GM19455 (cell line): ENCODE measurements at regions not wholly inside any gene's neighbourhood (a gene's known extent, or its start where the extent isn't known, plus 50 kb on each side); places are given as distances from the start of the nearest gene placed in this dataset.
"Not testable (repeated sequence)": the region's sequence is repeated elsewhere in the genome, so short reads cannot be mapped to it uniquely, and the experiment has no call there.

Experiments
- ATAC-seq: cut with Tn5 transposase; IDR thresholded peaks from one replicate; pipeline ENCODE4 v1.9.1; 2021; ENCODE audit not compliant: unreplicated experiment

DNA sequence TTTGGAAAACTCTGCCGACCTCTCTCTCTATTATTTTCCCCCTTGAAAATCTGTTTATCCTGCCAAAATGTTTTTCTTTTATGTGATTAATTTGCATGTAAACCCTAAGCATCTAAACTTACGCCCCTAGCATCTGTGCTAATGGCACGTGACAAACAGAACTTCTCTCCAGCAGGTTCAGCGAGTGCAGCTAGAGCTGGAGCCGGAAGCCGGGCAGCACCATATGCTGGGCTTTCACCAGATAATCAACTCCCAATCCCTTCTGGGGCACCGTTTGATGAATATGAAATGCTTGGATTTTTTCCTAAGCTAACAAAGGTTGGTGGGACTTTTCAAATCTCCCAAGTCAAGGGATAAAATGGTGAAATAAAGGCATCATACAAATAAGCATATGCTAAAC, 667.5 kb upstream of the TMEM132C start:
- ATAC-seq = no peak

- no peak for ATAC-seq
These were observed 666.8 kb upstream of the TMEM132C start for GRCh38 chr12:127600211-127600610.

DNA sequence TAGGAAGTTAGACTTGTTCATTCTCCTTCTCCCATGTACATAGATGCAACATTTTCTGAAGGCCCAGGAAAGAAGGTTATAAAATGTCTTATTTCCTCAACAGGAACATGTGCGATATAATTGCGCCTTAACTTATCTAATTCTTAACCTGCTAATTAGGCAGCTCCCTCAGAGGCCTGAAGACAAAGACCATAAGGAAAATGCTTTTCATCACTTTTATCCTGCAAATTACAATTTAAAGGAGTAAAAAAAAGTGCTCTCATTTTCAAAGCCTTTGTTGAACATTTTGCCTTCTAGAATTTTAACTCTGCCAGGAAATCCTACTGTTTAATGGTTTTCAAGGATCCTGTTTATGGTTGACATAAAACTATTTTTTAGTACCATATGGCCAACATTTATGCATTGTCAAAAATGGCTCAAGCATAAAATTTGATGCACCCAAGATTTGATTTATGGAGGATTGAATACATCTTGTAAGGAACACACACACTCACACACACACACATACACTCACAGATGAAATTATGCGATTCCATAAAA, 660.4 kb upstream of the TMEM132C start:
- ATAC-seq = no peak

GRCh38 chr12:127607146-127607725, 659.7 kb upstream of the TMEM132C start:
- ATAC-seq = no peak

- ATAC-seq = not testable (repeated sequence)
These were observed 658.6 kb upstream of the TMEM132C start for GRCh38 chr12:127608359-127608758.

- no peak for ATAC-seq
These were observed 653.9 kb upstream of the TMEM132C start for GRCh38 chr12:127613056-127613455.

- no peak for ATAC-seq
These were observed 646.9 kb upstream of the TMEM132C start for GRCh38 chr12:127619869-127620734.

- ATAC-seq = no peak
These were observed 646.1 kb upstream of the TMEM132C start for GRCh38 chr12:127620735-127621355.

DNA sequence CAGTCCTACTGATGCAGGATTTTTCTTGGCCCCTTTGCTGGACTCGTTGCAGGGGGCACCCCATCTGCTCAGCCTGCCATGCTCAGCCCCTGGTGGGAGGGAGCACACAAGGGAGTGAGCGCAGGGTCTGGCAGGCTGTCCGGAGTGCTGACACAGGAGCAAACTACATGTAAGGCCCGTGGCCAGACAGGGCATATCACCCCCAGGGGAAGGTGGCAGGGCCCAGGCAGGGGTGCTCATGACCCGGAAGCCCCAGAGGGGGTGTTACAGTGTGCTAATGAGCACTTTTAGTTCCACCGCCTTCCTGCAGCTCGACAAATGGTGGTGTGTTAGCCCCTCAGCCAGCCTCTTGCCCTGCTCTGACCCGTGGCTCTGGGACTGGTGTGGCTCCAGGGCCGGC, 645.6 kb upstream of the TMEM132C start:
- no peak for ATAC-seq

GRCh38 chr12:127623362-127623761, 643.6 kb upstream of the TMEM132C start:
- no peak for ATAC-seq

DNA sequence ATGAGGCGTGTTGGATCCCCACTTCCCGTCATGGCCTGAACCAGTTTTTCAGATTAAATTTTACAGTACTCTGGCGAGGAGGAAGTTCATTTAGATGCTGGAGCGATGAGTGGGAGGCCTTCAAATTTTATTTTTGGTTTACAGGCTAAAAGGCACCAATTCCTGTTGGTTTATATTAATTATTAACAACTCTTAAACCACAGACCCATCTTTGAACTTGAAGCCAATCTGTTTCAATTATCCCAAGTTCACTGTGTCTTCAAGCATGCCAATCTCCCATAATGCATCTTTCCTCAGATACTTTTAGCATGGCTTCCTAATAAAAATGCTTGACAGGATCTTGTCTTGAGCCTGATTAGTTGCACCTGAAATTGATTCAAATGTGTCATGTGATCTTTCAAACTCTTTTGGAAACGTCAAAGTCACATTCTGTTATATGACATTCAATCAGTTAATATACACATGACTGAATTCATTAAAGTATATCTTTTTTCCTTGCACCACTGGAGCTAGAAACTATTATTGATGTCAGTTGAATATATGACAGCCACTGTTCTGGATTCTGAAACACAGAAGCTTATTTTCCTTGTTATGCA, 641.7 kb upstream of the TMEM132C start:
- no peak for ATAC-seq

GRCh38 chr12:127628645-127629044, 638.3 kb upstream of the TMEM132C start:
- no peak for ATAC-seq

GRCh38 chr12:127629066-127629820, 637.7 kb upstream of the TMEM132C start:
- no peak for ATAC-seq

DNA sequence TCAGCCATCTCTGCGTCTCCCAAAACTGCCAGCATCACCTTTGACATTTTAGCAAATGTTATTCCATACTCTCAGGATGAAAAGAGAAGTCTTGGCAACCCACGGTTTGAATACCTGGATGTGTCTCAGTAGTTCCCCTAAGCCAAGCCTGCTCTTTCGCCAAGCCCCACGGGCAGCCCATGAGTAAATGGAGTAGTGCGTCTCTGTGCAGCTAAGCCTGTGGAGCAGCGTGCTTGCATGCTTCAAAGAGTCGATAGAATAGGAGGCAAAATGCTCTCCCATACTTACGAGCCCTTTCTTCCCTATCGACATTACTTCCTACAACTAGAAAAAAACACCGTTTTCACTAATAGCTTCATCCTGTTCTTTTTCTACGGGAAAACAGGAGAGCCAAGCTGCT, 634.5 kb upstream of the TMEM132C start:
- ATAC-seq = no peak

- no peak for ATAC-seq
These were observed 631.1 kb upstream of the TMEM132C start for GRCh38 chr12:127635838-127636237.

DNA sequence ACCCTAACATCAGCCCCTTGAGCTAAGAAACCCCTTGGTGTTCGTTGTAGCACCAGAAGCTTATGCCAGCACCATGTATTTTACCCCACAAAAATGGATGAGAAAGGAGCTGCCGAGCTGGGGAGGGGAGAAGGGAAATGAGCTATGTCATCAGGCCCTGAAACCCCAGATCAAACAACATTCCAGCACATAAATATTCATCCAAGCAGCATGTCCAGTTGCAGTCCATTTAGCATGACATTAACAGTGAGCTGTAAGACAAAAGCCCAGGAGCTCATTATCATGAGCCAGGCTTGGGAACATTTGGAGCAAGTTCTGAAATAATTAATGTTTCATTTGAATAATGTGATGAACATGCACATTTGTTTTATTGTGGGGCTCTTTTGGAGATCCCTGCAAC, 630.1 kb upstream of the TMEM132C start:
- no peak for ATAC-seq

DNA sequence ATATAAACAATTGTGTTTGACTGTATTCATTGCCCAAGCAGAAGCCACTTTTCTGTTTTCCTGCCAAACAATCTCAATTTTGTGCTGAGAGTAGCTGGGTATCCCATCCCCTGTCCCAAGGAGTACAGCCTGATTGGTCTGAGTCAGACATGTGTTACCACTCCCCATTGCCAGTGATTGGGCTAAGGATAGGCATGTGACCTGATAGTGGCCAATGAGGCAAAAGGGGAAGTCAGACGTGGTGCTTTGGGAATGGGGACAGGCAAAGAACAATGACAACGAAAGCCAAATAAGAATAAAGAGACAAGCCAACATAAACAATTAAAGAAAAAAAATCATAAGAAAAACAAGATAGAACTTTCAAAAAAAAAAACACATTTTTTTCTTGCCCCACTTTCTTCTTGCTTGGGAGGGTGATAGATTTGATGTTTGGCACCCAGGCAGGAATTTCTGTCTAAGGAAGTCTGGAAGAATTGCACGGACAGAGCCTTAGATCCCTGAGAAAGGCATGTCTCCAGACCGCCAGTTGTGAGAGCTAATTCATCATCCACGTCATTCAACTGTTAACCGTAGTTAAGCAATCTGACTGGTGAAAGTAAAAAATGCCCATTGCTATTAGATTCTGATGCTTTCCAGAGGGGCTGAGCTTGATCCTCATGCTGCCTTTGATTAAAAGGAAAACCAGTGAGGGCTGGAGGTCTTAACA, 626.6 kb upstream of the TMEM132C start:
- ATAC-seq = no peak

DNA sequence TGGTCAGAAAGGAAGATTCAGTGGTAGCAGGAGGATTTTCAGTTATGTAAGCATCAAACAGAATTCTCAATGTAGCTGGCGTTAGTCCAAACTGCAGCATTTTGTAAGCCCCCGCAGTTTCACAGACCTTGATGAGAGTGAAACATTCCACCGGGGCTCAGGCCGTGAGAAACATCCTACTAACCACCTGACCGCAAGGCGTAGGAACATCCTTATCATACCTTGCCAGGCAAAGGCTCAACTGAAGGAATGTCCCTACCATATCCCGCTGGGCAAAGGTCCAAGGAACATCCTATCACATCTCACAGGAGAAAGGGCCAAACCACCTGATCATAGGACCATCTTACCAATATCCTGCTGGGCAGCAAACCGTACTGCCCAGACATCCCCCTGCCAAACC, 624.8 kb upstream of the TMEM132C start:
- no peak for ATAC-seq

GRCh38 chr12:127648321-127648720, 618.6 kb upstream of the TMEM132C start:
- ATAC-seq = no peak

- ATAC-seq = no peak
These were observed 617.0 kb upstream of the TMEM132C start for GRCh38 chr12:127649961-127650360.
